IMR-90 (cell line): ENCODE measurements at regions not wholly inside any gene's neighbourhood (a gene's known extent, or its start where the extent isn't known, plus 50 kb on each side); places are given as distances from the start of the nearest gene placed in this dataset.

ENCODE experiments used
- ATAC-seq: fragments of 200-7000 bp; cut with Tn5 transposase; 2 replicates; pipeline ENCODE4 v1.9.1; 2020; ENCODE audit warnings: low read depth, mild to moderate bottlenecking, moderate library complexity
- BruUV-seq: library from RNA; stranded (reverse); fragments of 400-500 nt; replicated peaks from 2 replicates; lab custom pipeline; 2021; lab: Mats Ljungman, UMichigan
- CTCF ChIA-PET: fragments of 300-600 bp; formaldehyde crosslinking; extraction: SDS; loops from one replicate; lab custom pipeline; 2021; ENCODE audit warnings: antibody characterized with exemption; lab: Yijun Ruan, JAX
- POLR2A ChIA-PET: fragments of 300-600 bp; sonication (Branson Sonifier 250); formaldehyde crosslinking; loops from one replicate; lab custom pipeline; 2022; ENCODE audit warnings: antibody characterized with exemption; ENCODE audit not compliant: unreplicated experiment; lab: Charles Lee
- DNase-seq: peaks from one replicate; pipeline ENCODE4 v3.0.0; 2013
- H2AFZ ChIP-seq: replicated peaks from 2 replicates; pipeline ENCODE3; 2013; ENCODE audit warnings: low read length, mild to moderate bottlenecking; ENCODE audit not compliant: poor library complexity
- H2AK5ac ChIP-seq: 2 replicates; pipeline ENCODE4 v1.6.1; 2013; ENCODE audit warnings: low read depth, low read length, inconsistent platforms
- H2AK9ac ChIP-seq: replicated peaks from 2 replicates; pipeline ENCODE3; 2013; ENCODE audit warnings: mild to moderate bottlenecking, low read depth, low read length, moderate library complexity; ENCODE audit not compliant: poor library complexity
- H2BK120ac ChIP-seq: 2 replicates; pipeline ENCODE4 v1.6.1; 2013; ENCODE audit warnings: low read depth, low read length, inconsistent platforms
- H2BK15ac ChIP-seq: 3 replicates; pipeline ENCODE4 v1.6.1; 2013; ENCODE audit warnings: low read depth, low read length, inconsistent platforms
- H2BK20ac ChIP-seq: 2 replicates; pipeline ENCODE4 v1.6.1; 2013; ENCODE audit warnings: low read depth, mild to moderate bottlenecking, inconsistent platforms, low read length, moderate library complexity
- H2BK5ac ChIP-seq: 2 replicates; pipeline ENCODE4 v1.6.1; 2013; ENCODE audit warnings: mild to moderate bottlenecking, low read depth, low read length, inconsistent platforms; ENCODE audit not compliant: poor library complexity, severe bottlenecking
- H3K14ac ChIP-seq: replicated peaks from 2 replicates; pipeline ENCODE4 v1.6.1; 2013; ENCODE audit warnings: low read depth, low read length, inconsistent platforms
- H3K18ac ChIP-seq: 2 replicates; pipeline ENCODE4 v1.6.1; 2013; ENCODE audit warnings: low read depth, low read length, control low read depth
- H3K23ac ChIP-seq: 2 replicates; pipeline ENCODE4 v1.6.1; 2013; ENCODE audit warnings: low read depth, low read length, inconsistent platforms
- H3K27ac ChIP-seq: 2 replicates; pipeline ENCODE4 v1.5.1; 2013; ENCODE audit warnings: mild to moderate bottlenecking, control low read depth, low read length; ENCODE audit not compliant: insufficient read depth
- H3K27me3 ChIP-seq: 2 replicates; pipeline ENCODE4 v1.6.1; 2013; ENCODE audit warnings: low read length; ENCODE audit not compliant: control insufficient read depth, insufficient read depth
- H3K36me3 ChIP-seq: 2 replicates; pipeline ENCODE4 v1.6.1; 2013; ENCODE audit warnings: low read length, mixed read lengths; ENCODE audit not compliant: control insufficient read depth, insufficient read depth
- H3K4ac ChIP-seq: 2 replicates; pipeline ENCODE4 v1.6.1; 2013; ENCODE audit warnings: low read depth, low read length, inconsistent platforms
- H3K4me1 ChIP-seq: 2 replicates; pipeline ENCODE4 v1.6.1; 2013; ENCODE audit warnings: low read length, mixed read lengths; ENCODE audit not compliant: control insufficient read depth, insufficient read depth
- H3K4me2 ChIP-seq: 2 replicates; pipeline ENCODE4 v1.6.1; 2013; ENCODE audit warnings: low read depth, mild to moderate bottlenecking, control low read depth, low read length, moderate library complexity
- H3K4me3 ChIP-seq: 2 replicates; pipeline ENCODE4 v1.5.1; 2013; ENCODE audit warnings: low read depth, mild to moderate bottlenecking, control low read depth, low read length, moderate library complexity; ENCODE audit not compliant: insufficient read depth
- H3K56ac ChIP-seq: 2 replicates; pipeline ENCODE4 v1.6.1; 2013; ENCODE audit warnings: low read length, inconsistent platforms; ENCODE audit not compliant: insufficient read depth; ENCODE audit errors: extremely low read depth
- H3K79me1 ChIP-seq, 2 experiments: 2 replicates each; pipeline ENCODE4 v1.6.1; 2013; ENCODE audit warnings: low read length in 2 of 2, inconsistent platforms in 1 of 2, low read depth in 1 of 2
- H3K9ac ChIP-seq: 2 replicates; pipeline ENCODE4 v1.6.1; 2013; ENCODE audit warnings: low read depth, low read length, control low read depth
- H3K9me1 ChIP-seq: 2 replicates; pipeline ENCODE4 v1.6.1; 2013; ENCODE audit warnings: low read length, inconsistent platforms; ENCODE audit not compliant: insufficient read depth
- H3K9me3 ChIP-seq: 2 replicates; pipeline ENCODE4 v1.6.1; 2013; ENCODE audit warnings: low read length; ENCODE audit not compliant: control insufficient read depth, insufficient read depth
- H4K20me1 ChIP-seq: 2 replicates; pipeline ENCODE4 v1.6.1; 2013; ENCODE audit warnings: low read length, inconsistent platforms; ENCODE audit not compliant: insufficient read depth
- H4K5ac ChIP-seq: 2 replicates; pipeline ENCODE4 v1.6.1; 2013; ENCODE audit warnings: mild to moderate bottlenecking, low read depth, low read length, control low read depth
- H4K8ac ChIP-seq, 2 experiments: 2 replicates each; pipeline ENCODE4 v1.6.1; 2013; ENCODE audit warnings: low read depth in 2 of 2, low read length in 2 of 2, control low read depth in 1 of 2, inconsistent platforms in 1 of 2
- H4K91ac ChIP-seq: 2 replicates; pipeline ENCODE4 v1.6.1; 2013; ENCODE audit warnings: low read depth, low read length, inconsistent platforms; ENCODE audit not compliant: insufficient read depth
- BHLHE40 ChIP-seq: fragments of 150-350 bp; IDR thresholded peaks from 2 replicates; pipeline ENCODE4 v1.6.1; 2016; ENCODE audit warnings: mild to moderate bottlenecking, low read depth, low read length
- CEBPB ChIP-seq: IDR thresholded peaks from 2 replicates; pipeline ENCODE4 v1.6.1; 2012; ENCODE audit warnings: low read depth, low read length, improper control_type of control experiment
- FOS ChIP-seq: fragments of 150-350 bp; IDR thresholded peaks from 2 replicates; pipeline ENCODE4 v1.6.1; 2016; ENCODE audit warnings: low read depth, low read length
- MAZ ChIP-seq: IDR thresholded peaks from 2 replicates; pipeline ENCODE4 v1.6.1; 2012; ENCODE audit warnings: low read depth, mild to moderate bottlenecking, low read length, improper control_type of control experiment, moderate library complexity, borderline replicate concordance
- MXI1 ChIP-seq: IDR thresholded peaks from 2 replicates; pipeline ENCODE4 v1.6.1; 2012; ENCODE audit warnings: low read depth, mild to moderate bottlenecking, low read length, moderate library complexity, borderline replicate concordance
- NFE2L2 ChIP-seq: fragments of 150-350 bp; IDR thresholded peaks from 2 replicates; pipeline ENCODE4 v1.6.1; 2016; ENCODE audit warnings: low read depth, mild to moderate bottlenecking, low read length
- RAD21 ChIP-seq: IDR thresholded peaks from 2 replicates; pipeline ENCODE4 v1.6.1; 2012; ENCODE audit warnings: low read length, improper control_type of control experiment
- RCOR1 ChIP-seq: IDR thresholded peaks from 2 replicates; pipeline ENCODE4 v1.6.1; 2012; ENCODE audit warnings: mild to moderate bottlenecking, low read length, improper control_type of control experiment; ENCODE audit not compliant: insufficient replicate concordance
- SMC3 ChIP-seq: fragments of 150-350 bp; IDR thresholded peaks from 2 replicates; pipeline ENCODE4 v1.6.1; 2016; ENCODE audit warnings: low read depth, mild to moderate bottlenecking, antibody characterized with exemption, low read length, moderate library complexity
- USF2 ChIP-seq: fragments of 150-350 bp; IDR thresholded peaks from 2 replicates; pipeline ENCODE4 v1.6.1; 2017; ENCODE audit warnings: mild to moderate bottlenecking, antibody characterized with exemption, low read length, low read depth
- WGBS, 2 experiments: methylation state at CpG; one replicate each; pipeline versions ENCODE4 v1.1.5 to v1.1.7; 2013; ENCODE audit warnings: missing lambda C conversion rate in 2 of 2; ENCODE audit not compliant: insufficient read length in 1 of 2; ENCODE audit errors: extremely low coverage in 2 of 2; 5-methylcytosine and 5-hydroxymethylcytosine counted together
- dilution Hi-C: fragments of 300-500 bp; cut with HindIII; formaldehyde crosslinking; loops from one replicate; pipeline ENCODE4 v1.14.3; 2018; ENCODE audit warnings: low sequenced_read_pairs; ENCODE audit not compliant: unreplicated experiment
- in situ Hi-C: fragments of 300-500 bp; cut with MboI; formaldehyde crosslinking; loops from 3 replicates; pipeline ENCODE4 v1.14.3; 2019; ENCODE audit warnings: low sequenced_read_pairs, inconsistent platforms, mixed read lengths
- intact Hi-C: fragments of 100-400 bp; cut with micrococcal nuclease; formaldehyde crosslinking; loops from 2 replicates; pipeline ENCODE4 v1.10.0; 2022

GRCh38 chr14:85438481-85438942, 91.4 kb upstream of the FLRT2 start:
- Histone ChIP-seq H3K9ac (no peak overlapping the region), H3K79me1 (no peaks in the 10 kb centered on the region), H3K4me3 (no peak overlapping the region), H3K27me3 (no peaks in the 10 kb centered on the region), H3K56ac (no peak overlapping the region), H3K23ac (no peak overlapping the region; the same call in 1 of the 2 replicates), H3K27ac (no peak overlapping the region), H2BK5ac (no peak overlapping the region), H3K14ac (no peak overlapping the region), H2BK15ac (no peak overlapping the region), H3K9me1 (no peaks in the 10 kb centered on the region), H3K18ac (no peak overlapping the region), H3K4me2 (no peak overlapping the region), H2AK9ac (no peak overlapping the region), H3K36me3 (no peaks in the 10 kb centered on the region), H2BK120ac (no peak overlapping the region), H2BK20ac (no peak overlapping the region), H3K4me1 (no peaks in the 10 kb centered on the region; the same call in 1 of the 2 replicates), H3K9me3 (no peaks in the 10 kb centered on the region), H2AFZ (no peak overlapping the region), H4K8ac (no peak overlapping the region), H2AK5ac (no peak overlapping the region), H4K5ac (no peak overlapping the region), H4K20me1 (no peaks in the 10 kb centered on the region), H3K4ac (no peak overlapping the region), H4K91ac (no peak overlapping the region)
- intact Hi-C loops (no loop called here), in situ Hi-C loops (no loop called here), dilution Hi-C loops (no loop called here)
- DNase-seq, result no peak
- no CpG with 5 or more reads among the region's 4 CpGs for WGBS, 2 experiments
- CTCF ChIA-PET, result interaction anchor here (1.4 kb wide), 1 partner anchor 52 kb away, joined by 3 read pairs; no protein-coding TSS in a partner anchor
- TF ChIP-seq RAD21 (no peak), MAZ (no peak), CEBPB (no peak), BHLHE40 (no peak), NFE2L2 (no peak), FOS (no peak), SMC3 (no peak), MXI1 (no peak), RCOR1 (no peak), USF2 (no peak)
- POLR2A ChIA-PET, result no interaction called here
- BruUV-seq, result no TSS peak
- no peak for ATAC-seq
